ENCODE measurements at regions not wholly inside any gene's neighbourhood (a gene's known extent, or its start where the extent isn't known, plus 50 kb on each side); places are given as distances from the start of the nearest gene placed in this dataset.

GRCh38 chr6:16058201-16058928 lies 70.5 kb upstream of the MYLIP start:
- Mint-ChIP-seq H3K4me3 (ENCODE audit: low read depth) (no peak overlapping the region), H3K9me3 (ENCODE audit: low read depth) (no peaks in the 10 kb centered on the region), H3K36me3 (ENCODE audit: insufficient read depth) (no peaks in the 10 kb centered on the region), H3K27ac (no peak overlapping the region), H3K27me3 (peaks cover 41% of the 10 kb centered on the region), H3K4me1 (ENCODE audit: low read depth) (peaks cover 16% of the 10 kb centered on the region)
- DNase-seq (ENCODE audit: low spot score, unreplicated experiment) = no peak
- TF ChIP-seq CTCF (IDR thresholded peaks at IDR 0.05; ENCODE audit: unreplicated experiment) = no peak

DNA sequence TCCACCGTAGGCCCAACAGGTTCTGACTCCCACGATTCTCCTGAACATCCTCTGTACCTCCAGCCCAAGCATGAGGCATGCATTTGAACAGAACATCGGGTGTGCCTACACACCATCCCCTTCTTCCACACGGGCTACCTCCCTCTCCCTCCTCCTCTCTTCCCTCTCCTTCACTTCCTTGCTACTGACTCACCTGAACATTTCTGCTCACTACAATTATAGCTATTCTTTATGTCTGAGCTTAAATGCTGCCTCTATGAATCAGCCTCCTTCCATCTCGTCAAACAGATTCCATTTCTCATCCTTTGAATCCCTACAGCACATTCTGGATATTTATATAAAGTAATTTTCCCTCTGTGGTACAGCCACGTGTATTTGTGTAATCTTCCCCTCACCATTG lies 71.4 kb upstream of the MYLIP start:
- Mint-ChIP-seq H3K27me3 (peaks cover 39% of the 10 kb centered on the region), H3K27ac (no peak overlapping the region), H3K4me3 (ENCODE audit: low read depth) (no peak overlapping the region), H3K9me3 (ENCODE audit: low read depth) (no peaks in the 10 kb centered on the region), H3K36me3 (ENCODE audit: insufficient read depth) (no peaks in the 10 kb centered on the region), H3K4me1 (ENCODE audit: low read depth) (peaks cover 16% of the 10 kb centered on the region)
- no peak for TF ChIP-seq CTCF (IDR thresholded peaks at IDR 0.05; ENCODE audit: unreplicated experiment)
- DNase-seq (ENCODE audit: low spot score, unreplicated experiment) = no peak

DNA sequence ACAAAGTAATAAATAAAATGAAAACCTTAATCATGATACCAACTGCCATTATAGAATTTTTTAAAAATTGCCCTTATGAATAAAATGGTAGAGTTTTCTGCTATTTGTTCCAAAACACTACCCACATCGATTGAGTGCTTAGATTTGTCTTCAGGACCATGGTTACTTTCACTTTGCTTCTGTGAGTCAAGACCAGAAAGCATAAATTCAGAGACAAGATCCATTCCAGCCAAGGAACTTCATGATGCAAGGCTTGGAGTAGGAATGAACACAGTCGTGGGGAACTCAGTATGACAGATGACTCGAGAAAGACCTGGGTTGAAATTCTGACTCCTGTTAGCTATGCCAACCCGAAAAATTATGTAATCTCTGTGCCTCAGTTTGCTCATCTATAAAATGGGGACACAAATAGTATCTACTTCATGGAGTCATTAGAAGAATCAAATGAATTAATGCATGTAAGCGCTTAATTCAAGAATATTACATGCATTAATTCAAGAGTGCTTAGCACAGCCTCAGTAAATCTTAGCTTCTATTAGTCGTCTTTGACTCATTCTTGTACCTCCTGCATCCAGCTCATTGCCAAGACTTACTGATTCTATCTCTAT lies 72.5 kb upstream of the MYLIP start:
- H3K4me1 Mint-ChIP-seq (ENCODE audit: low read depth) = peaks cover 16% of the 10 kb centered on the region
- H3K27ac Mint-ChIP-seq = no peak overlapping the region
- H3K4me3 Mint-ChIP-seq (ENCODE audit: low read depth) = no peak overlapping the region
- TF ChIP-seq CTCF (IDR thresholded peaks at IDR 0.05; ENCODE audit: unreplicated experiment) = no peak
- DNase-seq (ENCODE audit: low spot score, unreplicated experiment) = no peak
- H3K36me3 Mint-ChIP-seq (ENCODE audit: insufficient read depth) = no peaks in the 10 kb centered on the region
- H3K27me3 Mint-ChIP-seq = peaks cover 39% of the 10 kb centered on the region
- H3K9me3 Mint-ChIP-seq (ENCODE audit: low read depth) = no peaks in the 10 kb centered on the region

DNA sequence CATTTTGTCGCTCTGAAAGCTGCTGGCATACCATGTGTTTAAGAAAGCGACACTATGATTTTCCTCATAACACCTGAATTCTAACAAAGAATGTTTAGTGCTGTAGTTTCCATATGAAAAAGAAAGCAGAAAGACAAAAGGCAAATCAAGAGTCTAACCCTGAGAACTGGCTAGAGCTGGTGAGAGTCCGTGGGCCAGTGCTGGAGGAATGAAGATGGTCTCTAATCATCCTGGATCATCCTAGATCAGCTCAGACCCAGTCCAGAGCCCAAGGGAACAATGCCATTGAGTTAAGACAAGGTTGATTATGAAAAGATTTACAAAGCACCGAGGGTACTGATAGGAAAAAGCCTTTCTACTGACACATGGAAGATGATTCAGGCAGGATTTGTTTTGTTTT lies 73.0 kb upstream of the MYLIP start:
- Mint-ChIP-seq H3K4me3 (ENCODE audit: low read depth) (no peak overlapping the region), H3K27ac (no peak overlapping the region), H3K4me1 (ENCODE audit: low read depth) (peaks cover 16% of the 10 kb centered on the region), H3K27me3 (peaks cover 38% of the 10 kb centered on the region), H3K9me3 (ENCODE audit: low read depth) (no peaks in the 10 kb centered on the region), H3K36me3 (ENCODE audit: insufficient read depth) (no peaks in the 10 kb centered on the region)
- DNase-seq (ENCODE audit: low spot score, unreplicated experiment) = no peak
- no peak for TF ChIP-seq CTCF (IDR thresholded peaks at IDR 0.05; ENCODE audit: unreplicated experiment)

DNA sequence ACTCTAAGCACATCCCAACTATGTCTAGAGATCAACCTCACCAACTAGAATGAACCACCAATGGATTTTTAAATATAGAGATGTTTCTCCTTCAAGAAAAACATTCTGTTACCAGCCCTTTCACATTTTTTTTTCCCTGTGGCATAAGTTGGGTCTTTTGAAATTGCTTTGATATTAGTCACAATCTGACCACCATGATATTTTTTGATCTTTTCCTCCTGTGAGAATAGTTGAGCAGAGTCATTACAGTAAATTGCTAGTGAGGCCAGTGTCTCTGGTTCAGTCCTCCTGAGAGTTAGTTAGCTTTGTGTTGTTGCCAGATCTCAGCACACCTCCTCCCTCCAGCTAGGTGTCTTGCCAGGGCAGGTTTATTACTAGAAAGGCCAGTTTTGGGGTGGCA lies 79.7 kb upstream of the MYLIP start:
- H3K36me3 Mint-ChIP-seq (ENCODE audit: insufficient read depth) = no peaks in the 10 kb centered on the region
- H3K4me3 Mint-ChIP-seq (ENCODE audit: low read depth) = no peak overlapping the region
- no peak for TF ChIP-seq CTCF (IDR thresholded peaks at IDR 0.05; ENCODE audit: unreplicated experiment)
- H3K27me3 Mint-ChIP-seq = peaks cover 17% of the 10 kb centered on the region
- no peaks in the 10 kb centered on the region for H3K9me3 Mint-ChIP-seq (ENCODE audit: low read depth)
- H3K27ac Mint-ChIP-seq = no peak overlapping the region
- no peak for DNase-seq (ENCODE audit: low spot score, unreplicated experiment)
- no peaks in the 10 kb centered on the region for H3K4me1 Mint-ChIP-seq (ENCODE audit: low read depth)
